Right ventricle myocardium superior (tissue), 1 donor: ENCODE measurements at regions not wholly inside any gene's neighbourhood (a gene's known extent, or its start where the extent isn't known, plus 50 kb on each side); places are given as distances from the start of the nearest gene placed in this dataset. TPM values are rescaled to one million over a fixed set of nuclear protein-coding genes. Genes with fewer than 3 reads are reported as not detected.
A peak's percentile ranks its signal among the peaks of the same experiment; 100 is the strongest.

Experiments
- ATAC-seq: fragments of 200-7000 bp; cut with Tn5 transposase; one replicate; pipeline ENCODE4 v1.9.1; 2020; ENCODE audit warnings: mild to moderate bottlenecking; ENCODE audit not compliant: poor library complexity
- DNase-seq: peaks from one replicate; pipeline ENCODE4 v3.0.0-alpha.2; 2020
- intact Hi-C: fragments of 100-400 bp; cut with DNase I; formaldehyde crosslinking; loops from one replicate; pipeline ENCODE4 v1.11.2; 2022
- microRNA-seq: library from miRNA; unstranded; fragments of <30 nt; microRNA quantifications from one replicate; pipeline ENCODE4 v1.2.0, GENCODE V29; 2020
- donor health status: DM: no; HTN: yes; CAD: no; lungs with severe emphysema.

DNA sequence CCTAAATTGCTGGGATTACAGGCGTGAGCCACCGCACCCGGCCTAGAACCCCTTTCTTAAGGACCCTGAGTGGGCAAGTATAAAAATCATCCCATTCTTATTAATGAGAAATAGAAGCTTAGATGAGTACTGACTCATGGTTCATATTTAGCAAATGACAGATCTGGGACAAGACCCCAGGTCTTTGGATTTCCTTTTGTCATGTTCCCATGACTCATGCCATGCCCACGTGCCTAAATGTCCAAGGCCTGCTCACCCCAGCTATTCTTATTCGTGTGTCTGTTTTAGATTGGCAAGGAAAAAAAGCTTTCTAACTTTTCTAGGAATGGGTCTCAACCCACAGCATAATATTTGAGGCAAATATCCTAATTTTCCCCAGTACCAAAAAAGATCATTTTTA is 57.7 kb upstream of the RPS23 start:
- intact Hi-C loops = no loop called here
- ATAC-seq (no peak), DNase-seq (no peak)

DNA sequence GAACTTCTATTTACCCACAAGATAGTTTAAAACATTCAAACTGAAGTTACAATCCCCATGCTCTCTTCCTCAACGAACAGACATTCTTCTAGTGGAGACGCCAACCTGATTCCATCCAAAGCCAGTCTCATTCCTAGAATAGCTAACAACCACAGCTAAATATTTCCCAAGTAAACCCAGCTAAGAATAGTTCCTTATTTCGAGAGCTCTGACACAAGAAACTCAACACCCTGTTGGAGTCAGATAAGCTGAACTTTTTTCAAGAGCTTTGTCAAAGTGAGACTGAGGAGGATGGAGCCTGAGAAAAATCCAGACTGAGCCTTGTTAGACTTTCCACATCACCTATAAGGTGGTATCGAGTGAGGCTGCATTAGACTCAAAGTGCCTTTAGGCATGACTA is 56.7 kb upstream of the RPS23 start:
- intact Hi-C loops = no loop called here

GRCh38 chr5:82334085-82334692 is 56.0 kb upstream of the RPS23 start:
- no peak for DNase-seq
- intact Hi-C loops = no loop called here
- ATAC-seq = peak; percentile 36

More for the DNA sequence above, 56.7 kb upstream of the RPS23 start:
- DNase-seq (no peak), ATAC-seq (peak; percentile 87)

DNA sequence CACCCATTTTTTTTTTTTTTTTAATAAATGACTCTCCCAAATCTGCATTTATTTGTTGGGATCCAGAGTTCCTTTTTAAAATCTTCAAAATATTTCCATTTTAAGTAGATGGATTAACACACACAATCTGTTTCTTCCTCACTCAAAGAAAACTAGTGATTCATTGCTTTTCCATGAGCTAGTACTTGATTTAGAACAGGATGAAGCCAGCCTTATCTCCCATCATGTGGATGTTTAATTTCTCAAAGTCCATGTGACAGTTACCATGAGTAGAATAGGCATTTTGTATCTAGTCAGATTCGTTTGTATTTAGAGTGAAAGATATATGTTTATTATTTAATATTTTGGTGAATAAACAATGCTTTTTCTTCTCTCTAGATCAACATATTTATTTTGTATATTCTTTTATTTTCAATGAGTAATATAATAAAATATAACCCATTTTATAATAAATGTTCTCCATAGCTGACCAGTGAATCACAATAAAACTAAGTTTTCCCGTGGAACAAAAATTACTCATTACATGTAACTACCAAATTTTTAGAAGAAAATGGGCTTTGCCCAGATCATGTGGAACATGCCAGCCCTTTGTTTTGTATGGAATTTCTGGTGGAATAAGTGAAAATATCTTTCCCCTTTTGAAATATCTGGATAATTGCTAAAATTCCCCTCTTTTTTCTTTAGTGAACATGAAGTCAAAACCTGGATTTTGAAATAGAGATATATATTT is 54.9 kb upstream of the RPS23 start:
- intact Hi-C loops = no loop called here
- ATAC-seq = no peak
- DNase-seq = no peak

DNA sequence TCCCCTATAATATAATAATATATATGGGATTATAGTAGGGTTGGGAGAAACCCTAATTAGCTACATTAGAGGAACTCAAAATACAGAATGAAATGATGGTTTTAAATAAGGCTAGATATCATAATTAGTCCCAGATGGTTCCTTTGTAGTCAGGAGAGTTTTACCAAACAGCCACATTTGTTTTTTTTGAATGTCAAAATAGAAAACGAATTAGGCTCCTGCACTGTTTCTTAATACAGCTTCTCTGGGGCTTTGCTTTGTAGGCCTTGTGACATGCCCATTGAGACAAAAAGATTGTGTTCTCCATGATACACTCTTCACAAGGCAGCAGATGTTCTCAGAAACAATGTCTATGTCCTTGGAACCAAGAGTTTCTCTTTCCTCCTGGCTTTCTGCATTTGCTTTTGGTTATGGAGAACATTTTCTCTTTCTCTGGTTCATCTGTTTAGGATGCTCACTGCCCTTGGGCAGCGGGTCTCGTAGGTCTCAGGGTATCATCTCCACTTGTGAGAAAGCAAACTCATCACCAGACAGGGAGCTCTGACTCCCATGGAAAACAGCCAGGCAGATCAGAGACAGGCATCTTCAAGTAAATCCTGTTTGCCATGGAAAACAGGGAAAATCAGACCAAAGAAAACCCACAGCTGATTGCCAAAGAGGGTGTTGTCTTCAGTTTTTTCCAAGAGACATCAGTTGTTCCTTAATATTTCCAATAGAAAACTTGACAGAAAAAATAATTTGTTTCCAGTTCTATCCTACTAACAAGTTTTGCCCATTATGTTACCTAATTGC is 54.1 kb upstream of the RPS23 start:
- DNase-seq = no peak
- ATAC-seq = peak; percentile 28
- intact Hi-C loops = no loop called here

DNA sequence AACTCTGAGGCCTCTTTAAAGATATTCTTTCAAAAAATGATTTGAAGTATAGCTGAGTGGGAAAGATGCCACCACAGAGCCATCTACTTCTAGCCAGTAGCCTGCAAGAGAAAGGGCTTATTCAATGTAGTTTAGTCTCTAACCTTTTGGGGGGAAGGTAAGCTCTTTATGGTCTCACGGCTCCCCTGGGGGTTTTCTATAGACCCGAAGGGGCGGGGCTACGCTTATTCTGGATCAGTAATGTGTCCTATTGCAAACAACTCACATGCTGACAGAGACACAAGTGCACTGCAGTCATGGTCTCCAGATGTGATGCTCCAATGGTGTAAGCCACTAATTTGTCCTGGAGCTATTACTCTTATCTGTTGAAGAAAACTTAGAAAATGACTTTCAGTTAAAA is 53.4 kb upstream of the RPS23 start:
- no peak for ATAC-seq
- DNase-seq = no peak
- intact Hi-C loops = no loop called here

DNA sequence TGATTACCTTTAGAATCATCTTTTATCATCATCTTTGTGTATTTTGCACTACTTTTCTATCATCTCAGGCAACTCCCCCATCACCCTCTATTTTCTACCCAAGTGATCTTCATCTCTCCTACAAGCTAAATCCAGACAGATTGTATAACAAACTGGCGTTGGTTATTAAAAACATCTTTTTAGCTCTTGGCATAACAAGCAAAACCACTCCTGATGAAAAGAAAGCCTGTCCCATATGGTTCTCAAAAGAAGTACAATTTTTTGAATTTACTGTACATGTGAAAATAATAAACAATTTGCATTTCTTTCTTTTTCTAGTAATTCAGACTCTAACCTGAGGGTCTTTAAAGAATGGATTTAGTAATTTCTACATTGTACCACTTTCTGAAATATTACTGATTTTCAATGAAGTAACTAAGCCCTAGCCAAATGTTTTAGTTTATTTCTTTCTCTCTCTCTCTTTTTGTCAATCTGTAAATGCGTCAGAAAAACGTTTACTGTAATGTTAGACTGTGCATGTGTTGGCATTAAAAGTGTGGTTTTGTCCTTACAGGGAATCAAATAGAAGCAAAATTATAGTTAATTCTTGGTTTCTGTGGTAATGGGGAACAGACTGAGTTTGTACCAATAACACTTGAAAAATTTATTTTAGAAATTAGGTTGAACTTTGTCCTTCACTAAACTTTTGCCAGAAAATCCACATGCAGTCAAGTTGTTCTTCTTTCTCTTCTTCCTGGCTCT is 52.5 kb upstream of the RPS23 start:
- no peak for ATAC-seq
- no peak for DNase-seq
- intact Hi-C loops = no loop called here

DNA sequence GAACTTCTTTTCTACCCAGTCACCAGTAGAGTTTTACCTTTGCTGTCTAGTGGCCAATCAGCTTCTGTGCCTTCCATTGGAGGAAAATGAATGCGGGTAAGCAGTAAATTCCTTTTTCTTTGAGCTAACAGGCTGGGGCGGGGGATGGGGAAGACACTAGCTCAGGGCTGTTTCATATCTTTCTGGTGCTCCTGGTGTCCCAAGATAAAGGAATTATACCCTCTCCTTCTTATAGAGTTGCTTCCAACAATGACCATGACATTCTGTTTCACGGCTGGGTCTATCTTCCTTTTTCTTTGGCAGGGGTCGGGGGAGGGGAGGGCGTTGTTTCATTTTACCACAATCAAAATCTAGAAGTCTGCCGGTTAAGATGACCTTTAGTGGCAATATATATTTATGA is 51.2 kb upstream of the RPS23 start:
- ATAC-seq (no peak), DNase-seq (no peak)
- intact Hi-C loops = no loop called here

Small RNAs in the stretch of these regions (microRNA-seq; reads per million reads assigned to microRNA genes)
- not detected for gene MIR3977
